Stimulated activated CD4-positive, alpha-beta T cell treated with anti-CD3 and anti-CD28 coated beads, Interleukin-12 subunit alpha, Interleukin-12 subunit beta, amount 100 ng/mL, for 4 hours (primary cell): ENCODE measurements at regions not wholly inside any gene's neighbourhood (a gene's known extent, or its start where the extent isn't known, plus 50 kb on each side); places are given as distances from the start of the nearest gene placed in this dataset.

ENCODE experiments used
- DNase-seq: peaks from one replicate; pipeline ENCODE4 v3.0.0-alpha.2; 2020

DNA sequence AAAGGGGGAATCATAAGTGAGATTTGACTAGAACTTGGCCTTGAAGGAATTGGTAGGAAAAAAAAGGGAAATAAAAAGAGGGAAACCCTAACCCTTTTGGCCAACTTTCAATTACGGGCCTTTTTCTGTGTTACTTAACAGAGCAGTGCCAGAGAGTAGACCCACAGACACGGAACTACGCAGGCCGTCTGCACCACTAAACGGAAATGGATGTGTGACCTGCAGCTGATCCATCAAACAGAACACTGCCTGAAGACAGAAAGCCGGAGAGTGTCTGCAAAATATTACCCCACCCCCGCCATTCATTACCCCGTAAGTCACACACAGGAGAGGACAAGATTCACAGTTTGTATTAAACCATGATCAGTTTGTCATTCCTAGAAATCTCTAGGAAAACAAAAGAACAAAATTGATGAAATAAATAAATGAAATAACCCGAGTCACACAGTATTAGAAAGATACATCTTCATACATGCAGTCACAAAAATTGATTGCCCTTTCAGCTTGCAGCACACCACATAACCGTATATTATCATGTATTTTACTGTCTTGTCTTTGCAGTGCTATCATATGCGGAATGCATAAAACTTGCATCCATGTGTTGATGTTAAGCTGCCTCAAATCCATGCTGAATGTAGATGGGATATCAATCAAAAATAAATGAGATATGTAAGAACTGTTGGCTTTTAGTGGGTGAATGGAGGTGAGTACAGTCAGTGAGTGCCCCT, 424.7 kb downstream of the IRS2 start:
- DNase-seq = no peak

DNA sequence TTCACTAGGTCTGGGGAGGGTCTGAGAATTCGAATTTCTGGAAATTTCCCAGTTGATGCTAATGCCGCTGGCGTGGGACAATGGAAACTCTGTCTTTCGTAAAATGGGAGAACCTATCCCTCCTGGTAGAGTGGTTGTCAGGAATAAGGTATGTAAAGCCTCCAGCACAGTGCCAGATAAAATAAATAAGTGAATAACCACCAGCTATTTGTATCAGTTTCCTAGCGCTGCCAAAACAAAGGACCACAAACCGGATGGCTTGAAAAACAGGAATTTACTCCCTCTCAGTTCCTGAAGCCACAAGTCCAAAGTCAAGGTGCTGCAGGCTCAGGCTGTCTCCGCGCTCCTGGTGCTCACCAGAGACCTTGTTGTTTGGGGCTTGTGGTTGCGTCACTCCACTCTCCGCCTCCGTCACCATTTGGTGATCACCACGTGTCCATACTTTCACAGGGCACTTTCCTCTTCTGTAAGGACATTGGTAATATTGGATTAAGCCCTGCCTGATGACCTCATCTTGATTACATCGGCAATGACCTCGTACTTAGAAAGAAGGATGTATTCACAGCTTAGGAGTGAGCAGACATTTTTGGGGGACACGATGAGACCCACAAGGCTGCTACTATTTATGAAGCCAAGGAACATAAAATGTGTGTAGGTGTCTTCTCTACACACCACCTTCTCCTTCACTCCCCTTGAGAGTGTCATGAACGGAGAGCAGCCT, 428.5 kb downstream of the IRS2 start:
- DNase-seq = no peak

DNA sequence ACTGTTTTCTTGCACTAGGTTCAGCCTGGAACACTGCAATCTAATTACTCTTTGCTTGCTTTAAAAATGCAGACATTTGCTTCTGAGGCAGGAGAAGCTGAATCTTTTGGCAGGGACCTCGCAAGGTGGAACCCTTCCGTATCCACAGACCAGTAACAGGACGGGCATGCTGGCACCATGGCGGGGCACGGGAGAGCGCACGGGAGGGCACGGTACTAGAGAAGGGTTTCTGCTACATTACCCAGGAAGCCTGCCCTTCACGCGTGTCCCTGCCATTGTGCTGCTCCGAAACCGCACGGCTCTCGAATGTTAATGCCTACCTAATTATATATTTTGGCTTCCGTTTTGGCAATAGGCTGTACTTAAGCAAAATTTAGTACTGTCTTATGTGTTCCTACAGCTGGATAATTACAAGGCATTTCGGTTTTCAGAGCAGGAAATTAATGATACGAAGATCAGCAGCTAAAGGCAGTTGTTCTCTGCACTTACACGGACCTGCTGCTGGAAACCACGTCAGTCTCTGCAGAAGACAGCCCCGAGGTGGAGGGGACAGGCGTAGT, 430.4 kb downstream of the IRS2 start:
- DNase-seq = no peak

DNA sequence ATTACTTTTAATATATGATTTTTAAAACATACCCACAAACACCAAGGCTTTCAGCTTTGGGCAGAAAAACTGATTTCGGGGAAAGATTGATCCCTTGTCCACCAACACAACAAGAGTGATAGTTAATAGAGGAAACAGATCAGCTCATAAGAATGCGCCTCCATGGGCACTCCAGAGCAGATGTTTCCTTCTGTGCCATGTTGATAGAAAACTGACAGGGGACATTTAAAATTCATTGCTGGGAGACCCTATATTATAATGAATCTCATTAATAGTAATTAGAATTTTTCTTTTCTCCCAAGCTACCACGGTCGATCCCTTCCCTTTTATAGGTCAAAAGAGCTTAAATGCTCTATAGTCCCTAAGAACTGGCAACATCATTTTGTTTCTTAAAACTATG, 431.2 kb downstream of the IRS2 start:
- DNase-seq = no peak

DNA sequence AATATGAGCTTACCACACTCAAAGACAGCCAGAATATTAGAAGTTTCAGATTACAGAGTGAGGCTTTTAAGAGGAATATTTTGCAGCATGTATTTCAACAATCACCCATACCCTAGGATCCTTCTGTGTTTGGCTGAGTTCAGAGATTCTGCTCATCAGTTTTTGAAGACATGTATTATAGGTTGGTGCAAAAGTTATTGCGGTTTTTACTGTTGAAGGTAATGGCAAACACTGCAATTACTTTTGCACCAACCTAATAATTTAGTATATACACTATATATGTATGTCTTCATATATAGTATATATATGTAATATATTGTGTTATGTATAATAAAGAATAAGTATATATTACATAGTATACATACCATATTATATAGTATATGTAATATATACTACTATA, 435.1 kb downstream of the IRS2 start:
- no peak for DNase-seq

DNA sequence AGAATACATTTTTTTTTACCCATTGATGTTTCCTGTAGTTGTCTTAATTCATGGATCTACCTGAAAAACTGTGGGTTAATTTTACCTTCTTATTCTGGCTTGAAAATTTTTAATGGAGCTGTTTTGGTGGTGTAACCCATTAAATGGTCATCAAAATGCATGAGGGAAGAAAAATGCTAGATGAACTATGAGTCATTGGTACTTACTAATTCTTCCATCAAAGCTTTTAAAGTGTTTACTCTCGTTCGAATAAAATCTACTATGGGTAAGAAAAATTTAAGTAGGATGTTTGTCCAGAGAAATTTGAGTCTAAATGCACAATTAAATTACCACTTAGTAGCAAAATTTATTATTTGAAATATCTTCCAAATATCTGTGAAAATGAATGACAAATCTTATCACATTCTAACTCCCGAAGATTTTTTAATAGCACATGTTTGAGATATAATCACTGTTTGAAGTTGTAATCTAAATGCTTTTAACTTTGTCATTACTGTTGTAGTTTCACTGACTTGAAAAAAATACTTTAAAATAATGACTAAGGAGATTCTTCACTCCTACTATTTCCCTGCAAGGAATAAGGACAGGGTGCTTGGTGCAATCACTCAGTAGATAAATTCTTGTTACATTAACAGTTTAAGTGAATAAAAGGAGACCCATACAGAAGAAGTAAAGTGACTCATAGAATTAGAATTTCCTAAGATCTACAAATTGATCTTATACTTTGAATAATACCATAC, 437.7 kb downstream of the IRS2 start:
- no peak for DNase-seq

DNA sequence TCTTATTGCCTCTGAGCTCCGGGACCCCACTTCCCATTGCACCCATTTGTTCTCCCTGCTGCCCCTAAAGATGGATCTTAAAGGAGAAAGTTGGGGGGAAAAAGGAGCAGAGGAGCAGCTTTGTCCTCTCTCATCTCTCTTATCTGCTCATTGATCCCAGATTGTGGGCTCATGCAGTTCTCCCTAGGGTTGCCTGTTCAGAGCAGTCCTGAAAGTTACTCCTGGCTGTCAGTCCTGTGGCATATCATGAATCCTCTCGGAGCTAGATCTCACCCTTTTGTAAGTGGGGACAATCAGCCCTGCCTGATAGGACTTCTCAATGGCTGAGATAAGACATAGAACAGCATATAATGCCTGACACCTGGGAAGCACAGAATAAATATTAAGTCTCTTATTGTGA, 440.3 kb downstream of the IRS2 start:
- DNase-seq = no peak

DNA sequence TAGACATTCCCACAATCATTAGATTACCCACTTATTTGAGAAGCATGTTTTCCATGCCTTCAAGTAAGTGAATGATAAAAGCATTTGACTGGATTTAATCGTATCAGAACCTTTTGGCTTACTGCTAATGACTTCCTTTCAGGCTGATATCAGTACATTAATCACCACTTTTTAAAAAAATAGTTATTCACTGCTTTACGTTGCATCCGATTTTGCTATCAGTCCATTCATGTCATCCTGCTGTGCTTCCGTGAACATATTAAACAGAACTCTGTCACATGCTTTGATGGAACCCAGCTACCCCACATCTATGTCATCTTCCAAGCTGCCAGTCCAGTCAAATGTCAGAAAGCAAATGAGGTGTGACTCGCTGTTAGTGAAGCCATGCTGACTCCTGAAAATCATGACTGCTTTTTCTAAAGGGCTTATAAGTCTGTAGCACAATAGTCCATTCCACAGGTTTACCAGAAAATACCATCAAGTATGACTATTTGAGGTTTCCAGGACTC, 440.9 kb downstream of the IRS2 start:
- no peak for DNase-seq

DNA sequence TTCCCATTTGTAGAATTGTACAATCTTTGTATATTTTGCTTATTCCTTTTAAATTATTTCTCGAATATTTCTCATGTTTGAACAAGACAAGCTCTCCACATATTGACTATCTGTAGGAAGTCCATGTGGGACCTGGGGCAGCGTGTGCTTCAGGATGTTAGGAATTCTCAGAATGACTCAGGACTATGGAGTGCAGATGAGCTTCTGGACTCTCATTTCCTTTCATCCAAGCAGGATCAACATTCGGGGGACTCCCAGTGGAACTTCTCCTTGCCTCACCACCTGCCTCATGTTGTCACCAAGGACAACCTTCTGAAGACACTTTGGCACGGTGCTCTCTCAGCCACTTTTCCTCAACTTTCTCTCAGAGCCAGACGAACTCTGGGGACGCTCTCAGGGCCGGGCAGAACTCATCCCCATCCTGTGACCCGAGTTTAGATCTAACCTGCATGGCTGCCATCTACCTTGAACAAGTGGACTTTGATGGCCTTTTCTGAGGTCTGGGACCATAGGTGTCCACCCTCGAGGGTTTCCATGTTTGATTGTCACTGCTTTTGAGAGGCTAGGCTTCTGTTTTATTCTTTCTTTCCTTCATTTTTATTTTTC, 441.7 kb downstream of the IRS2 start:
- no peak for DNase-seq

DNA sequence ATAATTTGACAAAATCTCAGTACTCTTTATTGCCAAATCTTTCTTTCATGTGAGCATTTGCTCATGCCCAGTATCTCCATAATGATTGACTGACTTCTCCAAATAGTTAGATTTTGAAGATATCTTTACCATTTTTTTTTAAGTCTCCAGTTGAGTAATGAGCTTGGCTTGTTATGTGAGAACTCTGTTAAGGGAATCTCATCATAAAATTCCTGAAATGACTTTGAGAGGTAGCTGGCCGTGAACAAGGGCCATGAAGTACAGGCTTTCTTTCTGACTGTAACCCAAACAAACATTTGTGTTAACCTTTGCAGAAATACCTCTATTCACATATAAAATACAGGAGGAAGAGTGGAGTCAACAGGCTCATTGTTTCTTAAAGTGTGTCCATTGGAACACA, 449.7 kb downstream of the IRS2 start:
- DNase-seq = no peak

DNA sequence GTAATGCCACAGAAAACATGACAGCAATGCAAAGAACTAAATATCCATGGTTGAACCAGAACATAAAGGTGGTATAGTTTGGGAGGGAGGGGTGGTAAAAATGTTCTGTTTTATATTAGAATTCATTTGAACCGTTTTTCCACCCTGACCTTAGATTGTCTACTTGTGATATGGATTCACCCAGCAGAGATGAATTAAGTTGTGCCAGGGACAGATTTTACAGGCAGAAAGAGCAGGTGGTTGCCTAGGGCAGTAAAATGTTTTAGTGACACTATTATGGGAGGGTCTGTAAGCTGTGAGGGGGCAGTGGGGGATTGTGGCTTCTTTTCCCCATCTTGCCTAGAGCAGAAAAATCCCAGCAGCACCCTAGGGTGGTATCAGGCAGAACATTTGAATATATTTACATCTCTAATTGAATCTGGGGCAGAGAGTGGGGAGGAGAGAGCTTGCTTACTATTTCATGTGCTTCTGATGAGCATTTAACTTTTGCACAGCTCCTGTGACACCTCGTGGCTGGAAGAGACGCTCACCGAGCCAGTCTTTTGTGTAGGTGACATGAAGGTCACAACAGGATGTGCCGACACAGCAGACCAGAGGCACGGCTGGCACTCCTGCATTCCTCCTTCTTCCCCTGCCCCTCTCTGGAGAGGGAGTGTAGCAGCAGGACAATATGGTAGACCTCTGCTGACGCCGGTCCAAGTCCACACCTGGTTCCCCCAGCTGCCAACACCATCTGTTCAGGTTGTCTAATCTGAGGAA, 452.3 kb downstream of the IRS2 start:
- no peak for DNase-seq

DNA sequence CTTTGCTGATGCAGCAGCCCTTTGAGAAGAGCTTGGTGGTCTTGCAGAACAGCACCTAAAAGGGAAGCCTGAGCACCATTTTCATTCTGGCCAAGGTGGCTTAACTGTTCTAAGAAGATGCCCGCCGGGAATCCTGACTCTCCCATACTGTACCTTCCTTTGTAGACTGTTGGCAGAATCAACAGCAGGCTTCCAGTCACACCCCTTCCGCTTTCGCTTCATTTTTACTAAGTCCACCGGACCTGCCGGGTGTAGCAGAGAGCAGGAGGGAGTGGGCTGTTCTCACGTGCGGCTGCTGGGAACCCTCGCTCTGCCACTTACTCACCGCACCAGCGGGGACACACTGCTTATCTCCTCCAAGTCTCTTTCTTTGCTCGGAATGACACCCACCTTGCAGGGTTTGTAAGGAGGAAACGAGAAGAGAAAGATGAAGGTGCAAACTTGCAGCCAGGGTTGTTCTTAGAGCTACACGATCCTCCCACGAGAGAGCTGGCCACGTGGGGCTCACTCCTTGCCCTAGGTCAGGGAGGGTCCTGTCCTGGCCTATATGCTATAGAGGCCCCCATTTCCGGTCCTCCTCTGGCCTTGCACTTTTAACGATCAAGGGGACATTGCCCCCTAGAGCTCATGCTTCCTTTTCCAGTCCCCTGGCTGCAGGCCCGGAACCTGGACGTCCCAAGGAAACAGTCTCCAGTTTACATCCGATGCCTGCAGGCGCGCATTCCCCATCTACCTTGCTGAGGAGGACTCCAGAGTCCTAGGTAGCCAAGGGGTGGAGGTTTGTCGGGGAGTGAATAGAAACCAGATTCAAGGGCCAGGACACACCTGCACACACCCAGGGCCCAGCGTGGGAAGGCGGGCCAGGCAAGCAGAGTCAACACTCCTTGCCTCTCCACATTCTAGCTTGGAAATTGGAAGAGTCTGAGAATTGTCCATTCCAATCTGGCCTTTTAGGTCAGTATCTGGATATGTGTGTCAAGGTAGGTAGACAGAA, 453.6 kb downstream of the IRS2 start:
- no peak for DNase-seq

DNA sequence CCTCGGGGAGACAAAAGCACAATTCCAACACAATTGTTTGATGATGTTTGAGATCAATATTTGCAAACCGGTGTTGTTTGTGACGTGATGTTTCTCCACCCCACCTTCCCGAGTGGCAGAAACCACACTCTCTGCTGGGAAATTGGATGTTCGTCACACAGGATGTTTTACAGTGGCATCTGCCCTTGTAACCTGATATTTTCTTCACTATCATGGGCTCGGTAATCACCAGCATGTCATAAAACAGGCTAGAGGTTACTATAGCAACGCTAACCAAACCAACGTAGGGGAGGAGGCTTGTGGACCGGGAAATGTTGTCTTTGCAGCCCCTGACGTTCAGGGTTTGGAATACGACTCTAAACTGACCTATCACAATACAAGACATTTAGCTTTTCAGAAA, 454.5 kb downstream of the IRS2 start:
- no peak for DNase-seq

DNA sequence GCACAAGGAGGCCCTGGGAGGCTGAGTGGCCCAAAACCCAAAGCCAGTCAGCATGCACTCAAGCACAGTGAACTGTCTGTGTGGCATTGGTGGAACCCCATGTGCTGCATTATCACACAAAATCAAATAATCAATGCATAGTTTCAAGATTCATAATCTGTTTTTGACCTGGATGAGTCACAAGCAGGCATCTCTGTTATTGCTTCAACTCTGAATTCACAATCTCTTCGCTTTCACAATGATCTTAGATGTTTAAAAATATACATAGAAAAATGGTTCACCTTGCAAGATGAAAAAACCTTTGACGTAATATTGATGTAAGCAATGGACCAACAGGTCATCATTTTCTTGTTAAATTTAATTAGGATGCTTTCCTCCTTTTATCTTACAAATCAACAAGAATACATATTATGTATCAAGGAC, 455.4 kb downstream of the IRS2 start:
- DNase-seq = no peak

DNA sequence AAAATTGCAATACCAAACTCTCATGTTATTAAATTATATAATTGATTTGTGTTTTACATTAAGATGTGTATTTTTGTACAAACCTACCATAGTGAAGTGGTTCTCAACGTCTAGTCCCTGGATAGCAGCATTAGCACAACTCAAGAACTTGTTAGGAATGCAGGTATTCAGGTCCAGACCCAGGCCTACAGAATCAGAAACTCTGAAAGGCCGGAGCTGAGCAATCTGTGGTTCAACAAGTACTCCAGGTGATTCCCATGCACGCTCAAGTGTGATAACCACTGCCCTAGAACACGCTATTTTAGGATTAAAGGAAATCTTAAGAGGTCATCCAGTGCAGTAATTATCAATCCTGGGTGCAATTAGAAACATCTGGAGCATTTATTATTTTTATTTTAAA, 456.3 kb downstream of the IRS2 start:
- DNase-seq = no peak

DNA sequence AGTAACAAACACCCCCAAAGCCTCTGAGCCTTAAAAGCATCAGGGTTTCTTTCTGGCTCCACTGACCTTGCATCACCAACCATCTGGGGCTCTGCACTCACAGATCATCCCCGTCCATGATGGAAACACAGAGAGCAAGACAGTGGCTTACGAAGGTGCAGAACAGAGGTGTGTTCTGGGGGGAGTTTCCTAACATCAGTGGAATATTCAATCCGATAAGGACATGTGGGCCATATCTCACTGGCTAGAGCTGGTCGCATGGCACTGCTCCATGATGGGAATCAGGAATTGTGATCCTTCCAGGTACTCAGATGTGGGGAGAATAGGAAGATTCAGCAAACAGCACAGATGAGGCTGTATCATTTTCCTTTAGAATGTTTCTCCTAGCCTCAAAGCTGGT, 457.2 kb downstream of the IRS2 start:
- DNase-seq = no peak

DNA sequence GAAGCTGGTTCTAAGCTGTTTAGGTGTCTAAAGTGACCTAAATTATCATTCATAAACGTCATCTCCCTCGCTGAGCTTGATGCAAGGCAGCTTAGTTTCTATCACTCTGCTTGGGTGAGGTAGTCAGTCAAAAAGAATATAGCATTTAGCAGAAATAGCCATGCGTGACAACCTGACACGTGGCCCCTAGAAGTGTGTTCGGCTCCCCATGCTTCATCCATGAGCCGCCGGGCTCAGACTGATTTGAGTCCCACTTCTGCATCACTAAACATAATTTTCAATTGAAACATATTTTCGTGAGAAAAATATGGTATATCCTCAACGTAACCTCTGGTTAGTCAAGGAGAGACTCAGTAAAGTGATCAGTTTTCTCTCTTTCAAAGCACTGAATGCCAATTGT, 459.8 kb downstream of the IRS2 start:
- no peak for DNase-seq

DNA sequence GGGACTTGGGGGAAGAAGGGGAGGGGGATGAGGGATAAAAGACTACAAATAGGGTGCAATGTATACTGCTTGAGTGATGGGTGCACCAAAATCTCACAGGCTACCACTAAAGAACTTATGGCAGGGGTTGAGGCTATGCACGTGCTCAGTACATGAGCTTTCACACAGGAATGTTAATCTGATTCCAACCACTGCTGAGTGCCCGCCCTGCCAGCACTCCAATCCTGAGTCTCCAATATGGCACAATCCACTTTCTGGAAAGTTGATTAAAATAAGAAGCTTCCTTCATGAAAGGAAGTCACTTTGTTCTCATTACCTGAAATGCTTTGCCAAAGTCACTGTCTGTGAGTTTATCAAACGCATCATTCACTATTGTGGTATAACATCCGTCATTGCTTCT, 463.0 kb downstream of the IRS2 start:
- DNase-seq = no peak

DNA sequence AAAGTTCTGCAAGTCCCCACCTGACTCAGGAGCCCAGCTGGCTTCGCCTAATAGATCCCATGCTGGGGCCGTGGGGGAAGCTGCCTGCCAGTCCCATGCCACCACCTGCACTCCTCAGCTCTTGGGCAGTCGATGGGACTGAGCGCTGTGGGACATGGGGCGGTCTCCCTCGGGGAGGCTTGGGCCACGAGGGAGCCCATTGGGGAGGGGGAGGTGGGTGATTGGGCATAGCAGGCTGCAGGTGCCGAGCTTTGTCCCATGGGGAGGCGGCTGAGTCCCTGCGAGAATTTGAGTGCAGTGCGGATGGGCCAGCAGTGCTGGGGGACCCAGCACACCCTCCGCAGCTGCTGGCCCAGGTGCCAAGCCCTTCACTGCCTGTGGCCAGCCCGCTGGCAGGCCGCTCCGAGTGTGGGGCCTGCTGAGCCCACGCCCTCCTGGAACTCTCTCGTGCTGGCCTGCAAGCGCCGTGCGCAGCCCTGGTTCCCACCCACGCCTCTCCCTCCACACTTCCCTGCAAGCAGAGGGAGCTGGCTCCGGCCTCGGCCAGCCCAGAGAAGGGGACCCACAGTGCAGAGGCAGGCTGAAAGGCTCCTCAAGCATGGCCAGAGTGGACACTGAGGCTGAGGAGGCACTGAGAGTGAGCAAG, 467.3 kb downstream of the IRS2 start:
- no peak for DNase-seq

DNA sequence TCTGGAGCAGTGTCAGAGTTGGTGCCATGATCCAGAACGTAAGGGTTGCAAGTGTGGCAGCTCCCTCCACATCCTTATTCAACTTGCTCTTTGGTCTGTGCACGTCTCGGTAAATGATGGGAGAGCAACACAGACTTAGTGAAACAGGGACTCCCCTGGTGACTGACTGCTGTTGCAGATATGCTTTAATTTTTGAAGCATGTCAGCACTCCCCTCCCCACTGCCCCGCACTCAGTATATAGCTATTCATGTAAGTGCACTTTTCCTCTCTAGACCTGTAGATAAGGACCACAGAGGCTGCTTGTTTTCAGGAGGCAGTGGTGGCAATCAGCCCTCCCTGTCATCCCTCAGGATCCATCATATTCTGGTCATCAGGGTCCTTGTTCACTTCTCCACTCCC, 470.9 kb downstream of the IRS2 start:
- no peak for DNase-seq

DNA sequence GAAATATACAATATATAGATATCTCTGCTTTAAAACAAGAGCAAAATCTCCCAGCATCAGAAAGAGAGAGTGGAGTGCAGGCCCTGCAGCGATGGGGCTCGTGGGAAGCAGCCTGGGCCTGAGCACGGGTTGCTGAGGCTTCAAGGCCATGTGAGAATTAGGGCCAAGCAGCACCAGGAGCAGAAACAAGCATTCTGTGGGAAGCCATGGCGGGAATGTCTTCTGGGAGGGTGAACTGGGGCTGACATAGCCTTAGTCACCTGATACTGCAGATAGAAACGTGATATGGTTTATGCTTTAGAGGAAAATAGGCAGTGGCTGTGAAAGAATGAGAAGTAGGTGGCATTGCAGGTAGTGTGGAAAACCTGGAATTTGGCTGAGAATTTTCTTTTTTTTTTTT, 472.3 kb downstream of the IRS2 start:
- DNase-seq = no peak
